ENCODE measurements at regions not wholly inside any gene's neighbourhood (a gene's known extent, or its start where the extent isn't known, plus 50 kb on each side); places are given as distances from the start of the nearest gene placed in this dataset.

GRCh38 chr12:74776378-74776777, 238.7 kb downstream of the ATXN7L3B start:
- TF ChIP-seq TOX (CRISPR knock-in tag; IDR thresholded peaks at IDR 0.05; ENCODE audit: borderline replicate concordance) (no peak), TCF4 (CRISPR knock-in tag; IDR thresholded peaks at IDR 0.05; ENCODE audit: borderline replicate concordance) (no peak), ZNF565 (CRISPR knock-in tag; conservative IDR thresholded peaks at IDR 0.05; ENCODE audit: low read depth) (no peak), PATZ1 (CRISPR knock-in tag; IDR thresholded peaks at IDR 0.05; ENCODE audit: borderline replicate concordance) (no peak), CREB5 (CRISPR knock-in tag; IDR thresholded peaks at IDR 0.05; ENCODE audit: low read depth) (no peak), ARNTL (CRISPR knock-in tag; IDR thresholded peaks at IDR 0.05; ENCODE audit: borderline replicate concordance, low read depth) (no peak), BACH2 (CRISPR knock-in tag; IDR thresholded peaks at IDR 0.05; ENCODE audit: borderline replicate concordance) (no peak), ZFP3 (CRISPR knock-in tag; IDR thresholded peaks at IDR 0.05) (no peak)
